ENCODE measurements at regions not wholly inside any gene's neighbourhood (a gene's known extent, or its start where the extent isn't known, plus 50 kb on each side); places are given as distances from the start of the nearest gene placed in this dataset.

- Histone ChIP-seq H3K36me3 (no peaks in the 10 kb centered on the region), H3K27me3 (no peaks in the 10 kb centered on the region), H3K4me3 (no peak overlapping the region), H3K27ac (no peak overlapping the region), H3K9me3 (no peaks in the 10 kb centered on the region), H3K4me1 (no peaks in the 10 kb centered on the region)
- intact Hi-C loops (cut with DNase I; ENCODE audit: low total_unique reads) (no loop called here), in situ Hi-C loops (cut with MboI; ENCODE audit: low sequenced_read_pairs in 4 of 4) (no loop called here)
- no peak for ATAC-seq
- no peak for DNase-seq
- TF ChIP-seq CTCF (IDR thresholded peaks at IDR 0.05 in 4 of 5, conservative IDR thresholded peaks at IDR 0.05 in 1 of 5) (no peak), POLR2A (IDR thresholded peaks at IDR 0.05) (no peak)
These were observed 313.9 kb upstream of the CTNNB1 start for GRCh38 chr3:40885430-40885829.

GRCh38 chr3:40886660-40887425, 312.5 kb upstream of the CTNNB1 start:
- intact Hi-C loops (cut with DNase I; ENCODE audit: low total_unique reads), result no loop called here
- TF ChIP-seq CTCF (IDR thresholded peaks at IDR 0.05 in 4 of 5, conservative IDR thresholded peaks at IDR 0.05 in 1 of 5), result no peak
- no peak for TF ChIP-seq POLR2A (IDR thresholded peaks at IDR 0.05)
- Histone ChIP-seq H3K4me1 (no peaks in the 10 kb centered on the region), H3K36me3 (no peaks in the 10 kb centered on the region), H3K27ac (no peak overlapping the region), H3K27me3 (no peaks in the 10 kb centered on the region), H3K9me3 (no peaks in the 10 kb centered on the region), H3K4me3 (no peak overlapping the region)
- in situ Hi-C loops (cut with MboI; ENCODE audit: low sequenced_read_pairs in 4 of 4), result no loop called here
- ATAC-seq (no peak), DNase-seq (no peak)

- TF ChIP-seq POLR2A (IDR thresholded peaks at IDR 0.05), result no peak
- TF ChIP-seq CTCF (IDR thresholded peaks at IDR 0.05 in 4 of 5, conservative IDR thresholded peaks at IDR 0.05 in 1 of 5), result no peak
- Histone ChIP-seq H3K4me1 (no peaks in the 10 kb centered on the region), H3K36me3 (no peaks in the 10 kb centered on the region), H3K4me3 (no peak overlapping the region), H3K27ac (no peak overlapping the region), H3K9me3 (no peaks in the 10 kb centered on the region), H3K27me3 (no peaks in the 10 kb centered on the region)
- in situ Hi-C loops (cut with MboI; ENCODE audit: low sequenced_read_pairs in 4 of 4), result no loop called here
- intact Hi-C loops (cut with DNase I; ENCODE audit: low total_unique reads), result no loop called here
- ATAC-seq, result no peak
- no peak for DNase-seq
These were observed 308.1 kb upstream of the CTNNB1 start for GRCh38 chr3:40891186-40891585.

GRCh38 chr3:40895109-40895508, 304.2 kb upstream of the CTNNB1 start:
- Histone ChIP-seq H3K4me1 (no peaks in the 10 kb centered on the region), H3K4me3 (no peak overlapping the region), H3K36me3 (no peaks in the 10 kb centered on the region), H3K9me3 (no peaks in the 10 kb centered on the region), H3K27ac (no peak overlapping the region), H3K27me3 (no peaks in the 10 kb centered on the region)
- DNase-seq (no peak), ATAC-seq (no peak)
- in situ Hi-C loops (cut with MboI; ENCODE audit: low sequenced_read_pairs in 4 of 4), result no loop called here
- no peak for TF ChIP-seq CTCF (IDR thresholded peaks at IDR 0.05 in 4 of 5, conservative IDR thresholded peaks at IDR 0.05 in 1 of 5)
- no peak for TF ChIP-seq POLR2A (IDR thresholded peaks at IDR 0.05)
- intact Hi-C loops (cut with DNase I; ENCODE audit: low total_unique reads), result no loop called here

GRCh38 chr3:40899286-40899712, 300.0 kb upstream of the CTNNB1 start:
- Histone ChIP-seq H3K36me3 (no peaks in the 10 kb centered on the region), H3K9me3 (no peaks in the 10 kb centered on the region), H3K4me3 (no peak overlapping the region), H3K27ac (no peak overlapping the region), H3K27me3 (no peaks in the 10 kb centered on the region), H3K4me1 (no peaks in the 10 kb centered on the region)
- TF ChIP-seq CTCF (IDR thresholded peaks at IDR 0.05 in 4 of 5, conservative IDR thresholded peaks at IDR 0.05 in 1 of 5) (no peak), POLR2A (IDR thresholded peaks at IDR 0.05) (no peak)
- no peak for DNase-seq
- intact Hi-C loops (cut with DNase I; ENCODE audit: low total_unique reads), result no loop called here
- ATAC-seq, result no peak
- in situ Hi-C loops (cut with MboI; ENCODE audit: low sequenced_read_pairs in 4 of 4), result no loop called here
